Spleen (tissue), 11 donors: ENCODE measurements at regions not wholly inside any gene's neighbourhood (a gene's known extent, or its start where the extent isn't known, plus 50 kb on each side); places are given as distances from the start of the nearest gene placed in this dataset.

Source experiments
- DNase-seq: peaks from one replicate; pipeline ENCODE4 v3.0.0-alpha.2; 2020
- H3K27ac ChIP-seq, 8 donors: fragments of 200-600 bp; sonication (generic) in 7 of 8; 1 replicate in 4 of 8; 2 replicates in 4 of 8; pipeline versions ENCODE4 v1.5.0 to v1.8.0; 2016 to 2021; ENCODE audit warnings: inconsistent platforms in 4 of 8, mild to moderate bottlenecking in 4 of 8, moderate library complexity in 1 of 8
- H3K27me3 ChIP-seq, 7 donors: fragments of 200-600 bp; sonication (generic) in 6 of 7; replicated peaks in 1 of 7; 1 replicate in 4 of 7; 2 replicates in 3 of 7; pipeline versions ENCODE4 v1.5.0 to v1.8.0; 2016 to 2021; ENCODE audit warnings: inconsistent platforms in 3 of 7, mild to moderate bottlenecking in 1 of 7
- H3K36me3 ChIP-seq, 6 donors: fragments of 200-600 bp; sonication (generic) in 5 of 6; 1 replicate in 4 of 6; 2 replicates in 2 of 6; pipeline versions ENCODE4 v1.5.0 to v1.8.0; 2016 to 2021; ENCODE audit warnings: inconsistent platforms in 2 of 6
- H3K4me1 ChIP-seq, 6 donors: fragments of 200-600 bp; sonication (generic) in 5 of 6; 1 replicate in 3 of 6; 2 replicates in 3 of 6; pipeline versions ENCODE4 v1.5.0 to v1.8.0; 2016 to 2021; ENCODE audit warnings: inconsistent platforms in 3 of 6
- H3K4me3 ChIP-seq, 8 donors: fragments of 200-600 bp; sonication (generic) in 7 of 8; 1 replicate in 4 of 8; 2 replicates in 4 of 8; pipeline versions ENCODE4 v1.5.0 to v1.8.0; 2016 to 2021; ENCODE audit warnings: inconsistent platforms in 4 of 8, mild to moderate bottlenecking in 4 of 8, moderate library complexity in 2 of 8
- H3K9me3 ChIP-seq, 8 donors: fragments of 200-600 bp; sonication (generic) in 7 of 8; 1 replicate in 4 of 8; 2 replicates in 4 of 8; pipeline versions ENCODE4 v1.5.0 to v1.8.0; 2016 to 2021; ENCODE audit warnings: inconsistent platforms in 4 of 8
- POLR2A ChIP-seq, 3 donors: fragments of 450-650 bp; IDR thresholded peaks; one replicate each; pipeline ENCODE4 v1.5.1; 2017; ENCODE audit warnings: antibody characterized with exemption in 3 of 3, mild to moderate bottlenecking in 1 of 3
- POLR2AphosphoS5 ChIP-seq, 3 donors: sonication (generic); formaldehyde crosslinking; IDR thresholded peaks; one replicate each; pipeline ENCODE4 v1.5.1; 2017; ENCODE audit warnings: antibody characterized with exemption in 3 of 3
- WGBS, 5 donors: extraction: QIAGEN DNeasy Blood & Tissue Kit in 3 of 5; methylation state at CpG; one replicate each; pipeline versions ENCODE4 v1.1.5 to v1.1.7; 2013 to 2018; 5-methylcytosine and 5-hydroxymethylcytosine counted together
- intact Hi-C: fragments of 100-400 bp; cut with DNase I; formaldehyde crosslinking; loops from one replicate; pipeline ENCODE4 v1.15.0; 2023; ENCODE audit warnings: low total_unique reads
- TF ChIP-seq, protein P1 (sequence below), 11 experiments: fragments of 200-600 bp in 7 of 11; fragments of 450-650 bp in 4 of 11; sonication (generic) in 4 of 11; IDR thresholded peaks in 8 of 11; conservative IDR thresholded peaks in 3 of 11; 1 replicate in 7 of 11; 2 replicates in 4 of 11; pipeline versions ENCODE4 v1.4.0 to v1.8.0; 2016 to 2021; ENCODE audit warnings: antibody characterized with exemption in 11 of 11, inconsistent platforms in 4 of 11, mild to moderate bottlenecking in 1 of 11
- donor health status: healthy with polysubstance abuse.
- donor health status: DM: no; HTN: no; CAD: no; lungs with moderate emphysema.
- donor health status: DM: no; HTN: no; CAD: no.
- donor health status: Bipolar disorder and iron deficiency.
- donor health status: healthy.
- donor health status: DM: no; HTN: no; CAD: no.
- donor health status: DM: yes; HTN: yes; CAD: no.

DNA sequence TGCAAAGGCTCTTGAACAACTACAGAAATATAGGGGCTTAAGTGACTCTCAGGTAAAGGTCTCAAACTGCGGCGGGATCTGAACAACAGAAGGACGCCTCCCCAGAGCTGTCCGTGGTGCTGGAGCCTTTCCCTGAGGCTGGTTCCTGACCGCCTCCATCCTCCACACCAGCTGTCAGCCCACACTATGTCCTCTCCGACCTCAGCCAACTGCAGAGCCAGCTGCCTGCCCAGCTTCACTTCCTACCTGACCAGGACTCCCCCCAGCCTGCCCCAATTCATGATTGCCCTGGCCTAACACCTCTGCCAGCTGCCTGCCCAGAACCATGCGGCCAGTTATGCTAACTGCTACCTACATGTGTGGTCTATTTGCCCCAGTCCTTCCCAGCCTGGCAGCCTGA is 63.6 kb upstream of the ZC3H12A start:
- peaks cover 0 to 13% (median 5%) of the 10 kb centered on the region in 8 donors for H3K9me3 ChIP-seq
- H3K36me3 ChIP-seq, result no peaks in the 10 kb centered on the region
- peak; percentile 44 for DNase-seq

DNA sequence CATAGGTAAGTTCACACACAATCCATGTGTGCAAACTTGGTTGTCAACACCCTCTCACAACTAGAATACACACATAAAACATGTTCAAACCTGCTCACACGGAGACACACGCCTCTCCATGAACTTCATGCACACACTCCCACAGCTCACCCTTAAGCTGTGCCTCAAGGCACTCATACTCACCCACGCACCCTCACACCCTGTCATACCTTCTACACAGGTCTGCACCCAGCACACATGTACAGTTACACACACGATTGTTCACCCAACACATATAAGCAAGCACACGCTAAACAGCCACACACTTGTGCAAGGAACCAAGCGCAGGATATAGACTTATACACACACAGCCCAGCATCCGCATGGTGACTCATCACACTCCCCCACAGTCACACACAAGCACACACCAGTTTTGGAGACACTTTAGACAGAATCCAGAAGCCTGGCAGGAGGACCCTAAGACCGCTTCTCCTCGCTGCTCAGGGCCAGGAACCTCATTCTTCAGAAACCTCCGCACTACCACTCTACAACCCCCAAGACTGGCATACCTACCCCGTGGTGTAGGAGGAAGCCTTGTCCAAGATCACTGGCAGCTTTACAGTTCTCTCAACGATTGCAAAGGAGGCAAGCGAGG is 58.7 kb upstream of the ZC3H12A start:
- peak; percentile 9 for DNase-seq
- no peaks in the 10 kb centered on the region for H3K4me1 ChIP-seq
- no peak overlapping the region for H3K4me3 ChIP-seq
- H3K9me3 ChIP-seq, result peaks cover 0 to 17% (median 6%) of the 10 kb centered on the region in 8 donors
- intact Hi-C loops, result no loop called here
- peaks cover 0 to 9% (median 0%) of the 10 kb centered on the region in 7 donors for H3K27me3 ChIP-seq
- TF ChIP-seq POLR2AphosphoS5 (IDR thresholded peaks at IDR 0.05), result no peak
- TF ChIP-seq, protein P1, sequence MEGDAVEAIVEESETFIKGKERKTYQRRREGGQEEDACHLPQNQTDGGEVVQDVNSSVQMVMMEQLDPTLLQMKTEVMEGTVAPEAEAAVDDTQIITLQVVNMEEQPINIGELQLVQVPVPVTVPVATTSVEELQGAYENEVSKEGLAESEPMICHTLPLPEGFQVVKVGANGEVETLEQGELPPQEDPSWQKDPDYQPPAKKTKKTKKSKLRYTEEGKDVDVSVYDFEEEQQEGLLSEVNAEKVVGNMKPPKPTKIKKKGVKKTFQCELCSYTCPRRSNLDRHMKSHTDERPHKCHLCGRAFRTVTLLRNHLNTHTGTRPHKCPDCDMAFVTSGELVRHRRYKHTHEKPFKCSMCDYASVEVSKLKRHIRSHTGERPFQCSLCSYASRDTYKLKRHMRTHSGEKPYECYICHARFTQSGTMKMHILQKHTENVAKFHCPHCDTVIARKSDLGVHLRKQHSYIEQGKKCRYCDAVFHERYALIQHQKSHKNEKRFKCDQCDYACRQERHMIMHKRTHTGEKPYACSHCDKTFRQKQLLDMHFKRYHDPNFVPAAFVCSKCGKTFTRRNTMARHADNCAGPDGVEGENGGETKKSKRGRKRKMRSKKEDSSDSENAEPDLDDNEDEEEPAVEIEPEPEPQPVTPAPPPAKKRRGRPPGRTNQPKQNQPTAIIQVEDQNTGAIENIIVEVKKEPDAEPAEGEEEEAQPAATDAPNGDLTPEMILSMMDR (IDR thresholded peaks at IDR 0.05 in 8 of 11, conservative IDR thresholded peaks at IDR 0.05 in 3 of 11), result no peak
- TF ChIP-seq POLR2A (IDR thresholded peaks at IDR 0.05), result no peak
- H3K27ac ChIP-seq, result no peak overlapping the region
- WGBS, 5 donors, result 78 to 91% (median 87%) methylated on average over 13 of the region's 13 CpGs
- no peaks in the 10 kb centered on the region for H3K36me3 ChIP-seq

More for the DNA sequence above, 63.6 kb upstream of the ZC3H12A start:
- Histone ChIP-seq H3K27ac (no peak overlapping the region), H3K4me3 (no peak overlapping the region), H3K27me3 (peaks cover 0 to 51% (median 4%) of the 10 kb centered on the region in 7 donors), H3K4me1 (no peaks in the 10 kb centered on the region)
- TF ChIP-seq POLR2A (IDR thresholded peaks at IDR 0.05) (no peak), POLR2AphosphoS5 (IDR thresholded peaks at IDR 0.05) (no peak)
- TF ChIP-seq, protein P1 (IDR thresholded peaks at IDR 0.05 in 8 of 11, conservative IDR thresholded peaks at IDR 0.05 in 3 of 11), result no peak
- WGBS, 5 donors, result 16 to 25% (median 21%) methylated on average over 7 of the region's 7 CpGs
- intact Hi-C loops, result no loop called here

DNA sequence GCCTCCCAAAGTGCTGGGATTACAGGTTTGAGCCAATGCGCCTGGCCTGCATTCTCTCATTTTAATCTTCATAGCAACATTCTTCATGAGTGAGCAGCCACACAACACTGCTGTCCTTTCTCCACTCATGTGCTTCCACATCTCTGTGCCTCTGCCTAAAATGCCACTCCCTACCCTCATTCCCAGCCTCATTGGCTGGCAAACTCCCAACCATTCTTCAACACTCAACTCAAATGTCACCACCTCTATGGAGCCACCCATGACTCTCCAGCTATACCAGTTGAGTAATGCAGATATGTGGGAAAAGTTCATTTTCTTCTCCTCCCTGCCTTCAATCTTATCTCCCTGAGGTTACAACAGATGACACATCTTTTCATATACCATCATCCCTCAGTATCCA is 53.9 kb upstream of the ZC3H12A start:
- Histone ChIP-seq H3K4me1 (no peaks in the 10 kb centered on the region), H3K4me3 (no peak overlapping the region), H3K27me3 (peaks cover 0 to 17% (median 0%) of the 10 kb centered on the region in 7 donors), H3K36me3 (no peaks in the 10 kb centered on the region), H3K27ac (no peak overlapping the region), H3K9me3 (peaks cover 0 to 7% (median 2%) of the 10 kb centered on the region in 8 donors)
- intact Hi-C loops, result no loop called here
- no peak for DNase-seq
- TF ChIP-seq, protein P1 (IDR thresholded peaks at IDR 0.05 in 8 of 11, conservative IDR thresholded peaks at IDR 0.05 in 3 of 11), result no peak
- no peak for TF ChIP-seq POLR2AphosphoS5 (IDR thresholded peaks at IDR 0.05)
- TF ChIP-seq POLR2A (IDR thresholded peaks at IDR 0.05), result no peak
- 37 to 95% (median 53%) methylated on average over 1 of the region's 1 CpG for WGBS, 5 donors

DNA sequence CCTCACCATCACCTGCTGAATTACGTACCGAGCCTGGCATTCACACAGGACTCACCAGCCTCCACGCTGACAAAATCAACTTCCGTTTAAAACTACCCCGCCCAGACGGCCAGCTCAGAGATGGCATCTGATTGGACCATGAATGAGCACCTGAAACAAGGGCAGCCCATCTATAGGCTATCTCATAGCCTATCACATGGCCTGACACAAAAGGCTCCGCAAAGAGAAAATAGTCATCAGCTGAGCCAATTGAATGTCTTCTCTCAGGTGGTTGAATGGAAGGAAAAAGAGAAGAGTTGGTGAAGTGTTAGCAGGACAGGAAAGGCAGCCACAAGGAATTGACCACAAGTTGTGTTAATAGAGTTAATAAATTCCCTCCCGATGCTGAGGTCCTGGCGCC is 50.6 kb upstream of the ZC3H12A start:
- H3K4me3 ChIP-seq, result no peak overlapping the region
- H3K27me3 ChIP-seq, result peaks cover 0 to 26% (median 0%) of the 10 kb centered on the region in 7 donors
- H3K36me3 ChIP-seq, result no peaks in the 10 kb centered on the region
- no peak for TF ChIP-seq POLR2AphosphoS5 (IDR thresholded peaks at IDR 0.05)
- TF ChIP-seq, protein P1 (IDR thresholded peaks at IDR 0.05 in 8 of 11, conservative IDR thresholded peaks at IDR 0.05 in 3 of 11), result no peak
- no peak for TF ChIP-seq POLR2A (IDR thresholded peaks at IDR 0.05)
- 83 to 93% (median 88%) methylated on average over 9 of the region's 9 CpGs for WGBS, 5 donors
- intact Hi-C loops, result no loop called here
- DNase-seq, result peak; percentile 37
- no peaks in the 10 kb centered on the region for H3K9me3 ChIP-seq
- no peak overlapping the region for H3K27ac ChIP-seq
- no peaks in the 10 kb centered on the region for H3K4me1 ChIP-seq
